ENCODE measurements at regions not wholly inside any gene's neighbourhood (a gene's known extent, or its start where the extent isn't known, plus 50 kb on each side); places are given as distances from the start of the nearest gene placed in this dataset.

GRCh38 chr2:19807866-19808265 is 93.9 kb downstream of the TTC32 start:
- no peak for DNase-seq

GRCh38 chr2:19807346-19807745 is 94.4 kb downstream of the TTC32 start:
- DNase-seq, result no peak

- no peak for DNase-seq
These were observed 95.2 kb downstream of the TTC32 start for GRCh38 chr2:19806591-19806990.

- DNase-seq, result no peak
These were observed 95.7 kb downstream of the TTC32 start for GRCh38 chr2:19806131-19806530.

GRCh38 chr2:19805266-19805665 is 96.5 kb downstream of the TTC32 start:
- DNase-seq, result no peak

GRCh38 chr2:19804639-19805260 is 97.0 kb downstream of the TTC32 start:
- DNase-seq, result no peak

- no peak for DNase-seq
These were observed 99.5 kb downstream of the TTC32 start for GRCh38 chr2:19802086-19802841.

- no peak for DNase-seq
These were observed 100.3 kb downstream of the TTC32 start for GRCh38 chr2:19801367-19802080.

GRCh38 chr2:19800796-19801195 is 101.0 kb downstream of the TTC32 start:
- no peak for DNase-seq

- no peak for DNase-seq
These were observed 101.7 kb downstream of the TTC32 start for GRCh38 chr2:19799881-19800780.

- no peak for DNase-seq
These were observed 103.9 kb downstream of the TTC32 start for GRCh38 chr2:19797871-19798270.

GRCh38 chr2:19797243-19797810 is 104.5 kb downstream of the TTC32 start:
- no peak for DNase-seq

- DNase-seq, result no peak
These were observed 105.6 kb downstream of the TTC32 start for GRCh38 chr2:19796035-19796695.

GRCh38 chr2:19793132-19793750 is 108.5 kb downstream of the TTC32 start:
- DNase-seq, result no peak

GRCh38 chr2:19790291-19790690 is 111.5 kb downstream of the TTC32 start:
- DNase-seq, result no peak

- no peak for DNase-seq
These were observed 114.6 kb downstream of the TTC32 start for GRCh38 chr2:19787134-19787533.

GRCh38 chr2:19786408-19787058 is 115.2 kb downstream of the TTC32 start:
- DNase-seq, result no peak

GRCh38 chr2:19785867-19786266 is 115.9 kb downstream of the TTC32 start:
- DNase-seq, result no peak

- DNase-seq, result no peak
These were observed 116.3 kb downstream of the TTC32 start for GRCh38 chr2:19785447-19785846.

GRCh38 chr2:19784456-19784855 is 117.3 kb downstream of the TTC32 start:
- no peak for DNase-seq

- no peak for DNase-seq
These were observed 117.8 kb downstream of the TTC32 start for GRCh38 chr2:19783935-19784334.

All from COR-L47 (cell line).